ENCODE measurements at regions not wholly inside any gene's neighbourhood (a gene's known extent, or its start where the extent isn't known, plus 50 kb on each side); places are given as distances from the start of the nearest gene placed in this dataset.

DNA sequence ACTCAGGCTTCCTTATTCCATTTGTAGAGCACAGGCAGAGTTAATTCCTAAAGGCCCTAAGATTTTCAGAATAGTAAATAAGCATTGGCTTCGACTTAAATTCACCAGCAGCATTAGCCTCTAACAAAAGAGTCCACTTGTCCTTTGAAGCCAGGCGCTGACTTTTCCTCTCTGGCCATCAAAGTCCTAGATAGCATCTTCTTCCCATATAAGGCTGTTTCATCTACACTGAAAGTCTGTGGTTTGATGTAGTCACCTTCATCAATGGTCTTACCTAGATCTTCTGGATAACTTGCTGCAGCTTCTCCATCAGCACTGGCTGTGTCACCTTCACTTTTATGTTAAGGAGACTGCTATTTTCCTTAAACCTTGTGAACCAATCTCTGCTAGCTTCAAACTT lies 118.3 kb upstream of the SOX6 start:
- TF ChIP-seq TCF7L2 (IDR thresholded peaks at IDR 0.05; ENCODE audit: borderline replicate concordance, low read depth, low read length): no peak
- TF ChIP-seq, protein P1, sequence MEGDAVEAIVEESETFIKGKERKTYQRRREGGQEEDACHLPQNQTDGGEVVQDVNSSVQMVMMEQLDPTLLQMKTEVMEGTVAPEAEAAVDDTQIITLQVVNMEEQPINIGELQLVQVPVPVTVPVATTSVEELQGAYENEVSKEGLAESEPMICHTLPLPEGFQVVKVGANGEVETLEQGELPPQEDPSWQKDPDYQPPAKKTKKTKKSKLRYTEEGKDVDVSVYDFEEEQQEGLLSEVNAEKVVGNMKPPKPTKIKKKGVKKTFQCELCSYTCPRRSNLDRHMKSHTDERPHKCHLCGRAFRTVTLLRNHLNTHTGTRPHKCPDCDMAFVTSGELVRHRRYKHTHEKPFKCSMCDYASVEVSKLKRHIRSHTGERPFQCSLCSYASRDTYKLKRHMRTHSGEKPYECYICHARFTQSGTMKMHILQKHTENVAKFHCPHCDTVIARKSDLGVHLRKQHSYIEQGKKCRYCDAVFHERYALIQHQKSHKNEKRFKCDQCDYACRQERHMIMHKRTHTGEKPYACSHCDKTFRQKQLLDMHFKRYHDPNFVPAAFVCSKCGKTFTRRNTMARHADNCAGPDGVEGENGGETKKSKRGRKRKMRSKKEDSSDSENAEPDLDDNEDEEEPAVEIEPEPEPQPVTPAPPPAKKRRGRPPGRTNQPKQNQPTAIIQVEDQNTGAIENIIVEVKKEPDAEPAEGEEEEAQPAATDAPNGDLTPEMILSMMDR (tag by site-specific recombination; IDR thresholded peaks at IDR 0.05): no peak
- no peak for TF ChIP-seq ZFHX2 (tag by site-specific recombination; conservative IDR thresholded peaks at IDR 0.05)
- no peak for TF ChIP-seq KLF10 (tag by site-specific recombination; IDR thresholded peaks at IDR 0.05)
- TF ChIP-seq ZNF184 (tag by site-specific recombination; IDR thresholded peaks at IDR 0.05): no peak
- no peak for TF ChIP-seq HOXD13 (CRISPR knock-in tag; IDR thresholded peaks at IDR 0.05; ENCODE audit: borderline replicate concordance)
- TF ChIP-seq ELK4 (IDR thresholded peaks at IDR 0.05; ENCODE audit: borderline replicate concordance, low read depth, low read length): no peak
- TF ChIP-seq PRDM1 (tag by site-specific recombination; IDR thresholded peaks at IDR 0.05): no peak
- TF ChIP-seq ZNF354C (tag by site-specific recombination; IDR thresholded peaks at IDR 0.05; ENCODE audit: borderline replicate concordance, low read depth): no peak
- no peak for TF ChIP-seq ZNF629 (tag by site-specific recombination; IDR thresholded peaks at IDR 0.05)
- TF ChIP-seq ZNF544 (tag by site-specific recombination; IDR thresholded peaks at IDR 0.05): no peak
- no peak for TF ChIP-seq MZF1 (tag by site-specific recombination; IDR thresholded peaks at IDR 0.05; ENCODE audit: borderline replicate concordance)
